GM21825 (cell line): ENCODE measurements at regions not wholly inside any gene's neighbourhood (a gene's known extent, or its start where the extent isn't known, plus 50 kb on each side); places are given as distances from the start of the nearest gene placed in this dataset.

Source experiments
- ATAC-seq: cut with Tn5 transposase; IDR thresholded peaks from one replicate; pipeline ENCODE4 v1.9.1; 2021; ENCODE audit warnings: mild to moderate bottlenecking, moderate library complexity; ENCODE audit not compliant: unreplicated experiment

GRCh38 chr9:118558026-118558425, 811.2 kb downstream of the BRINP1 start:
- ATAC-seq, result no peak

GRCh38 chr9:118558891-118559290, 810.3 kb downstream of the BRINP1 start:
- ATAC-seq, result no peak

DNA sequence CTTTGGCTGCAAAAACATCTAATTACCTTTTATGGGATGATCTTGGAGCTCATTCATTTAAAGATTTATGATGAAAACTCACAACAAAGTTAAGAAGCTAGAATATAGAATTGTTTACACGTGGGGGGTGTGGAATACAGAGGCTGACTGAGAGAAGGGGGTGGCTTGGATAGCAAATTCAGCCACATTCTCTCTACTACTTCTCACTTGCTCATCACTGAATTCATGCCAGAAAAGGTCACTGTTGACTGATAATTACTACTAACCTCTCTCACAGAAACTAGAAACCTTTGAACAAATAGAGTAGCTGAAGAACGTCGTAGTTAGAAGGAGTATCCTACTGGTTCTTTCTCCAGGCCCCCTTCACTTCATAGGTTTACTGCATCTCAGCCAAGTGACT, 808.2 kb downstream of the BRINP1 start:
- ATAC-seq, result no peak

DNA sequence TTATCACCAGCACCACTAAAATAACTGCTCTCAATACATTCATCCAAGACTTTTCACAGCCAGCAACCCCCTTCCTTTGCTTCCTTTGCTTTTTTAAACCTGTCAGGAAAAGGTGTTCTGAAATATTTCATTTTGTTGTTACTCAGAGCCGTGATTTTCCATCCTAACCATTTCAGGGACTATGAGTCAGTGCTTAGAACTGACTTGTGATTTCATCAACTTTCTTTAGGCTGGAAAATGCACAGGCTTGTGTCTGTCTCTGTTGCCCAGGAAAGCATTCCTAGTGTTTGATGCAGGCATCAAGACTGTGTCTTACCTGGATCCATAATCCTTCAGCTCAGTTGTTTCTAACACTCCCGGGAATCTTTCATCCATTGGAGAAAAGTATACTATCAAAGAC, 805.6 kb downstream of the BRINP1 start:
- no peak for ATAC-seq

DNA sequence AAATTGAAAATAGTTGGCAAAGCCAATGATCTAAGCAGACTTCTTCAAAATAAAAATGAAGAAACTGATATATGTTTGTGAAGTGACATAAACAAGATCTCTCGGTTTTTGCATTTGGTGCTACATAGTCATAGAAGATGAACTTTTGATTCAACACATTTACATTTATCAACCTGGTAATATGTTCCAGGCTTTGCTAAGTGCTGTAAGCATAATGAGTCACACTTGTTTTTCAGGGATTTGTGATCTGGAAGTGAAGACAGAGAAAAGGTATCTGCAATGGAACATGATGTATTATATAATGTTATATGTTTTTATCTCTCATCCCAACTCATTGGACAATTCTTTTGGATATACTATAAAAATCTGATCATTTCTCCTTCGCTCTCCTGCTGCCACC, 801.4 kb downstream of the BRINP1 start:
- ATAC-seq, result no peak

DNA sequence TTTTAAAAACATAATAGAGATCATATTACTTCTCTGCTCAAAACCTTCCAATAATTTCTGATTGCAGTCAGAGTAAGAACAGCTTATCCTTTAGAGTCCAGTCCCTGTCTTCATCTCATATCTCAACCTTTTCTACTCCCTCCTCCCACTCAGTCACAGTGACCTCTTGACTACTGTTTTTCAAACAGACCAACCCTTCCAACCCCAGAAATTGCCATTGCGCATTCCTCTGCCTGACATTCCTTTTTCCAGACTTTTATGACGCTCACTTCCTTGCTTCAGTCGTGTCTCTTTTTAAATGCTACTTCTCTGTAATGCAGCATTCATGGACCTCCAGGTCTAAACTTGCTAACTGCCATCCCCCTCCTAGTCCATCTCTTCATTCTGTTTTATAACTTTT, 800.5 kb downstream of the BRINP1 start:
- no peak for ATAC-seq

DNA sequence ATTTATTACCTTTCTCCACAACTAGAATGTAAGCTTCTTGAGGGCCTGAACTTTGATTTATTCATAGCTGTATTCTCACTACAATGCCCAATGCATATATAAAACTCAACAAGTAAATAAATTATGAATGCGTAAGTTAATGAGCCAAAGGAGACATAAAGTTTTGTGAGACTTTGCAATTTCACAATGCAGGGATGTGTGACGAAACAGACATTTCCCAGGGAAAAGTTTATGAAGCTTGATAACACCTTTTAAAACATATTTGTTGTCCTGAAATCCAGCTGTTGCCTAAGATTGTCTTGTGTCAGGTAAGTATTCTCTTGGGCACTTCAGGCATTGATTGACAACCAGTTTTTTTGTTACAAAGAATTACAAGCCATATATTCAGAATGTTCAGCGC, 800.1 kb downstream of the BRINP1 start:
- no peak for ATAC-seq

GRCh38 chr9:118570066-118570465, 799.2 kb downstream of the BRINP1 start:
- ATAC-seq, result no peak

GRCh38 chr9:118575341-118576070, 793.7 kb downstream of the BRINP1 start:
- ATAC-seq, result no peak

DNA sequence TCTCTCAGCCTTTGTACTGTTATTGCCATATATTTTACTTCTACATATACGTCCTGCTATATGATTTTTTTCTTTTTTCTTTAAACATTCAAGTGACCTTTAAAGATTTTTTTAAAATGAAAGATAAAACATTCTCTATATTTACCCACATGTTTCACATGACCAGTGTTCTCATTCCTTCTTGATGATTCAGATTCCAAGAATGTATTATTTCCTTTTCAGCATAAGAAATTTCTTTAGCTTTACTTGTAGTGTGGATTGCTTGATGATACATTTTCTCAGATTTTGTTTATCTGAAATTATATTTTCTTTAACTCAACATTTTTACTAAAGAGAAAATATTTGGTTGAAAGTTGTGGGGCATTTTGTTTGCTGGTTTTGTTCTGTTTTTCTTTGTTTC, 792.1 kb downstream of the BRINP1 start:
- no peak for ATAC-seq

GRCh38 chr9:118578467-118578866, 790.8 kb downstream of the BRINP1 start:
- ATAC-seq, result no peak

DNA sequence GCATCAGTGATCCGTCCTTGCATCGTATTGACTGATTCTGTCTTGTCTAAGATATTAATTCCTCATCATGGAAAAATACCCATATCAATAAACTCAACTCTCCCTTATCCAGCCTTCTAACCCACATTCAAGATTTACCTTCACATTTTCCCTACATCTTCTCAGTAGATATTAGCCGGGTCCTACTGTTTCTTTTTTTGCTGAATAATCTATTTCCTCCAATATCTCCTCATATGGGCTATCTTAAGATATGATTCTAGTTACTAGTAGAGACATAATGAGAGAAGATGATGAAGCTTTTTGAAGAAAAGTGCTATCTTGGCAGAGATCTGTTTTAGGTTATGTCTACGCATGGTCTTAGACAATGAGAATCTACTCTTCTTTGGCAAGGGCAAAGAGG, 785.8 kb downstream of the BRINP1 start:
- no peak for ATAC-seq

DNA sequence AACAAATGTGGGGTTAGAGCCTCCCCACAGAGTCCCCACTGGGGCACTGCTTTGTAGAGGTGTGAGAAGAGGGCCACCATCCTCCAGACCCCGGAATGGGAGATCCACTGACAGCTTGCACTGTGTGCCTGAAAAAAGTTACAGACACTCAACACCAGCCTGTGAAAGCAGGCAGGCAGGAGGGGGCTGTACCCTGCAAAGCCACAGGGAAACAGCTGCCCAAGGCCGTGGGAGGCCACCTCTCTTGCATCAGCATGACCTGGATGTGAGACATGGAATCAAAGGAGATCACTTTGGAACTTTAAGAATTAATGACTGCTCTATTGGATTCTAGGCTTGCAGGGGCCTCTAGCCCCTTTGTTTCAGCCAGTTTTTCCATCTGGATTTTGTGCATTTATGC, 782.3 kb downstream of the BRINP1 start:
- no peak for ATAC-seq

DNA sequence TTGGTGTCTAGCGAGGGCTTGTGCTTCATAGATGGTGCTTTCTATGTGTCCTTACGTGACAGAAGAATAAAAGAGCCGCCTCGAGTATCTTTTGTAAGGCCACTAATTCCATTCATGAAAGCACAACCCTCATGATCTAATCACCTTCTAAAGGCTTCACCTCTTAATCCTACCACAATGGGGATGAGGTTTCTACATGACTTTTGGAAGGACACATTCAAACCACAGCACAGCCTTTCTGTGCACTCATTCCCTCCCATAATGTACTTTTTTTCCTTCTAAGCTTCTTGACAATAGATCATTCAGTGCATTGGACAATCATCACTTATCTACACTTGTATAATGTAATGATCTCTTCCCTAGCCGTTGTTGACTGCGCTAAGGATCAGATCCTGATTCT, 774.8 kb downstream of the BRINP1 start:
- ATAC-seq, result no peak

GRCh38 chr9:118595719-118596305, 773.4 kb downstream of the BRINP1 start:
- ATAC-seq, result no peak

- no peak for ATAC-seq
Measured at GRCh38 chr9:118596374-118597015, 772.7 kb downstream of the BRINP1 start.

DNA sequence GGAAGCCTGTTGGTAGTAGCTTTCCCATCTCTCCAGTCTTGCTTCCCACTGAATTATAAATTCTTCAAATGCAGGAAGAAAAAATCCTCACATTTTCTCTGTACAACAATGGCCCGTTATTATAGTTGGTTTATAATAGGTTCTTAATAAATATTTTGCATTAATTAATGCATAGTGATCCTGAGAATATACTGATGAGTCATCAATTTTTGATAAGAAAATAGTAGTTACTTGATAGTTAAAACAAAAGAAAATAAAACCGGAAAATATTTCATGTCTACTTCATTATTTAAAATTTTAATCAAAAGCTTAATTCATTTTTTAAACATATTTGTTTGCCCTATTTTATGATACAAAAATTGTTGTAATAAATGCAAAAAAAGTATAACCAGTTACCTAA, 762.6 kb downstream of the BRINP1 start:
- ATAC-seq, result no peak

DNA sequence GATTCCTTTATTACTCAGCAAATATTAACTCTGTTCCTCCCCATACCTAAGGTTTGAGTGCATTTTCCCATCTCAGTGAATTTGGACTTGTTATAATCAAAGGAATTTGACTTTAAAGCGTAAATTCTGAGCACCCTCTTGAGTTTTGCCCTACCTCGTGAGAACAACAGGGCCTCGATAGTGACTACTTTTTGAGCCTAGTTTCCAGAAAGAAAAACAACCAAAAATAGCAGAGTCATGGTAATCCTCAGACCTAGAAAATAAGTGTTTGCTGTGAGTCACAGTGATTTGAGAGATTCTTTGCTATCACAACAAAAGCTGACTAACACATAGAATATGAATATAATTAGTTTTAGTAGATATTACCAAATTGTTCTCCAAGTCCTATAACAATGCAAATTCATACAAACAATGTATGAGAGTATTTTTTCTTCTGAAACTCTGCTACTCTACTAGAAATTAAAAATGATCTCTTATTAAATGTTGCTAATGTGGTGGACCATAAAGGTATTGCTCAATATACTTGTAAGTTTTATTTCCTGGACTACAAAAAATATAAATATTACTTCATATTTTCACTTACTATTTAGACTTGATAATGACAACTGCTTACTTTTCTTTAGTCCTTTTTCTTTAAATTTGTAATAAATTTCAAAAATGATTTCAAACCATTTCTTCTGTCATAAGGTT, 759.7 kb downstream of the BRINP1 start:
- ATAC-seq, result no peak

- no peak for ATAC-seq
Measured at GRCh38 chr9:118612201-118612600, 757.0 kb downstream of the BRINP1 start.

- ATAC-seq, result no peak
Measured at GRCh38 chr9:118613996-118614395, 755.2 kb downstream of the BRINP1 start.

- ATAC-seq, result no peak
Measured at GRCh38 chr9:118618084-118618483, 751.2 kb downstream of the BRINP1 start.

GRCh38 chr9:118618849-118619248, 750.4 kb downstream of the BRINP1 start:
- ATAC-seq, result no peak
